LNCaP clone FGC (cell line): ENCODE measurements at regions not wholly inside any gene's neighbourhood (a gene's known extent, or its start where the extent isn't known, plus 50 kb on each side); places are given as distances from the start of the nearest gene placed in this dataset.

Experiments used
- DNase-seq: peaks from one replicate; pipeline ENCODE4 v3.0.0-alpha.2; 2011; ENCODE audit warnings: low read depth
- H3K4me3 ChIP-seq: 2 replicates; pipeline ENCODE4 v1.5.1; 2011; ENCODE audit warnings: mild to moderate bottlenecking, low read depth, low read length, control low read depth
- TF ChIP-seq, protein P1 (sequence below): IDR thresholded peaks from 2 replicates; pipeline ENCODE4 v1.5.1; 2012; ENCODE audit warnings: mild to moderate bottlenecking; ENCODE audit not compliant: control insufficient read depth, insufficient read depth; ENCODE audit errors: extremely low read depth

DNA sequence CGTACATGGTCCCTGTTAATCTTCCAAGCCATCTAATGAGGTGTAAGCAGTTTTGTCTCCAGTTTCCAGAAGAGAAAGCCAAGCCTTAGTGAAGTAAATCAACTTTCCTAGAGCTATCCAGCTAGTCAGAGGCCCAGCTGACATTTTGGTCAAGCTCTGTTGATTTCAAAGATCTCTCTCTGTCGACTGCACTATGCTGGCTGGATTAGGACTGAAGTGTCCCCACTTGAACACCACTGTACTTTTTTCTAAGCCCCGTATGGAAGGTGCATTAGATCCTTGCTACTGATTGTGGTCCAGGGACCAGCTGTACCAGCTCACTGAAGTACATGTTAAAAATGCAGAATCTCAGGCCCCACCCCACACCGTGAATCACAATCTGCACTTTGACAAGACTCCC is 176.5 kb upstream of the NAV2 start:
- no peak overlapping the region for H3K4me3 ChIP-seq
- no peak for DNase-seq
- TF ChIP-seq, protein P1, sequence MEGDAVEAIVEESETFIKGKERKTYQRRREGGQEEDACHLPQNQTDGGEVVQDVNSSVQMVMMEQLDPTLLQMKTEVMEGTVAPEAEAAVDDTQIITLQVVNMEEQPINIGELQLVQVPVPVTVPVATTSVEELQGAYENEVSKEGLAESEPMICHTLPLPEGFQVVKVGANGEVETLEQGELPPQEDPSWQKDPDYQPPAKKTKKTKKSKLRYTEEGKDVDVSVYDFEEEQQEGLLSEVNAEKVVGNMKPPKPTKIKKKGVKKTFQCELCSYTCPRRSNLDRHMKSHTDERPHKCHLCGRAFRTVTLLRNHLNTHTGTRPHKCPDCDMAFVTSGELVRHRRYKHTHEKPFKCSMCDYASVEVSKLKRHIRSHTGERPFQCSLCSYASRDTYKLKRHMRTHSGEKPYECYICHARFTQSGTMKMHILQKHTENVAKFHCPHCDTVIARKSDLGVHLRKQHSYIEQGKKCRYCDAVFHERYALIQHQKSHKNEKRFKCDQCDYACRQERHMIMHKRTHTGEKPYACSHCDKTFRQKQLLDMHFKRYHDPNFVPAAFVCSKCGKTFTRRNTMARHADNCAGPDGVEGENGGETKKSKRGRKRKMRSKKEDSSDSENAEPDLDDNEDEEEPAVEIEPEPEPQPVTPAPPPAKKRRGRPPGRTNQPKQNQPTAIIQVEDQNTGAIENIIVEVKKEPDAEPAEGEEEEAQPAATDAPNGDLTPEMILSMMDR, result no peak

DNA sequence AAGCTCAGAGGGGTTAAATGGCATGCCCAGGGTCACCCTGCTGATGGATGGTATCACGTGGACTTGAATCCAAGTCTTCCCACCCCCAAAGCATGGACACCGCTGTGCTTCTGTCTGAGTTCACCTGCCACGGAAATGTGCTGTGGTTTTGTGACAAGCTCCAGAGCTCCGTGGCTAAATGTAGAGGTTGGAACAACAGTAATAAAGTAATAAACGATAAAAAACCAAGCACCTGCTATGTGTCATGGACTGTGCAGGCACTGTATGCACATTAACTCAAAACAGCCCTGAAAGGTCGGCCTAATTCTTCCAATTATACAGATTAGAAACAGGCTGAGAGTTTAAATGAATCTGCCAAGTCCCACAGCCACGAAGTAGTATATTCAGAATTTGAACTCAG is 182.1 kb upstream of the NAV2 start:
- TF ChIP-seq, protein P1, result no peak
- no peak for DNase-seq

DNA sequence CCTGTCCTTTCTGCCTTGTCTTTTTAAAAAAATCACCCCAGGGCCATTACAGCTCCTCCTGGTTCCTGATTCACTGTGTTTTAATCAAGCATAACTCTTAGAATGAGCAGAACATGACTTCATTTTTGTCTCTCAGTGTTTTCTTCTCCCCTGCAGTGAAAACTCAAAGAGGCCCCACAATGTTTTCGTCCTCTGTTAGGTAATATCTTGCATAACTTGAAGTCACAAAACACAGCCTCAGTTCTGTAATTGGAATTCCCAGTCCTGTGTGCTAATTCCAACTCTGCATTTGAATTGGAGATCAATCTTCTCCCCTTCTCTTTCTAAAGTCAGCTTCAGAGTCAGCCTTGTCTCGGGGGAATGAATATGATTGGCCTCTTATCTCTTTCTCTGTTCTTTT is 186.5 kb upstream of the NAV2 start:
- H3K4me3 ChIP-seq, result no peak overlapping the region
- TF ChIP-seq, protein P1, result no peak
- DNase-seq, result no peak

More for the DNA sequence above, 182.1 kb upstream of the NAV2 start:
- H3K4me3 ChIP-seq, result no peak overlapping the region

DNA sequence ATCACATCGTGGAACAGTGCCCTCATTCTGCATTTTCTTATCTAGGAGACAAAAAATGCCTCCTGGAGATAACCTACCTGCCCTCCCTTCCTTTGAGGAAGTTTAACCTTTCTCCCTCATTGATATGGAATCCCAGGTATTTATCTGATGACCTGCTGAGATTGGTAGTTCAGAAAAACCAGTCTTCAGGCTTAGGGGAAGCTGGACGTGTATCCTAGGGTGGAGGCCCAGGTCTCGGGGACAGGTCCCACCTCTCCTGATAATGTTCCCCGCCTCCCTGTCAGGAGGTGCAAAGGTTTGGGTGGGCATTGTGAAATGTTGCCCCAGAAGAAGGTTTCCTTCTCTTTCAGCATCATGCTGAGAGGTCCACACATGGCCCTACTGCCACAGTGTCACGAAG is 186.9 kb upstream of the NAV2 start:
- no peak for DNase-seq
- no peak overlapping the region for H3K4me3 ChIP-seq
- TF ChIP-seq, protein P1, result no peak

DNA sequence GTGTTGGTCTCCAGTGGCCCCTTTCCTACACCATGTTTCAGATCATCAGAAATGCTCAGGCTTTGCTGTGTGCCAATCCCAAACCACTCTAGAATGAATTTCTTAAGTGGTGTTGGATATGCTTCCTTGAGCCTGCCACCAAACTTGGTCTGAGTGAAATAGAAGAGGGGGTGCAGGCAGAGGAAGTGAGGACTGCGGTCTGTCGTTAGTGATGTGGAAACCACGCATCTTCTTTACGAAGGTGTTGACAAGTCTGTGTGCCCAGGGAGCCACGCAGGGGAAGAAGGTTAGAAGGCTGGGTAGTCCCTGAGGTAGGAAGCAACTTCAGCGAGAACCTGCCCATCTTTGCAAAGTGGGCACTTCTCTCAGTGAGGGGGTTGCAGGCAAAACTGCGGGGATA is 187.4 kb upstream of the NAV2 start:
- TF ChIP-seq, protein P1, result no peak
- DNase-seq, result no peak
- H3K4me3 ChIP-seq, result no peak overlapping the region

DNA sequence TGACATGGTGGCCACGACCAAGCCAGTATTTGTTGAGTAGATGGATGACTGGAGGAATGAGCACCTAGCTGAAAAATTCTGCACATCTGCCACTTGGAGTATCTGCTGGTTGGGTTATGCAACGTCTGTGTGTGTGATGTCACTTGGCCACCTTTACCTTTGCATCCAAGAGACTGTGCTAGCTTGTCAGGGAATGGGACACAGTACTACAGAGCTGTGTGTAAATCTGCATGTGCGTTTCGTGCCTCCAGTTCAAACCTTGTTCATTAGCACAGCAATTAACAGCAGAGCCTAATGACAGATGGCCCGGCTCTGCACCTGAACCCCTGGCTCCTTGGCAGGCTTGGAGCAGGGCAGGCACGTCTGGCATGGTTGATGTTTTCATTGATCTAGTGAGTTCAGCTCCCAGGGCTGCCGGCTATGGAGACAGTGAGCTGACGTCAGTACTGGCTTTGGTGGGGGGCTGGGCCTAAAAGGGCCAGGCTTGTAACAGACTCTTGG is 188.4 kb upstream of the NAV2 start:
- TF ChIP-seq, protein P1, result no peak
- no peak for DNase-seq
- H3K4me3 ChIP-seq, result no peak overlapping the region

DNA sequence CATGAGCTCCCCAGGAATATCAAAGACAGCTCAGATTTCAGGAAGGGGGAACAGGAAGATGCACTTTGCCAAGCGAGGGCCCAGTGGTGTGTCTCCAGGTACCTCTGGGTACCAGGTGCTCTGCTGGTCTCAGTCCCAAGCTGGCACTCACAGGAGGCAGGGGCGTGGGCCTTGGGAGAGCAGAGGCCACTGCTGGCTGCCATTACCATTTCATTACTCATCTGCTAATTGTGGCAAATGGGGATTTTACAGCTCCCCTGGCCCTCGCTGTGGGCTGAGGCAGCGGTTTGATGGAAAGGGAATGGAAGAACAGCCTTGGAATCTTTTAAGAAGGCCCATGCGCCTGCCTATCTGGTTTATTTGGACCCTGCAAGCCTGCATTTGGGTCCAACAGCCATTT is 192.0 kb upstream of the NAV2 start:
- TF ChIP-seq, protein P1, result no peak
- no peak for DNase-seq
- no peak overlapping the region for H3K4me3 ChIP-seq
